ENCODE measurements at regions not wholly inside any gene's neighbourhood (a gene's known extent, or its start where the extent isn't known, plus 50 kb on each side); places are given as distances from the start of the nearest gene placed in this dataset.

DNA sequence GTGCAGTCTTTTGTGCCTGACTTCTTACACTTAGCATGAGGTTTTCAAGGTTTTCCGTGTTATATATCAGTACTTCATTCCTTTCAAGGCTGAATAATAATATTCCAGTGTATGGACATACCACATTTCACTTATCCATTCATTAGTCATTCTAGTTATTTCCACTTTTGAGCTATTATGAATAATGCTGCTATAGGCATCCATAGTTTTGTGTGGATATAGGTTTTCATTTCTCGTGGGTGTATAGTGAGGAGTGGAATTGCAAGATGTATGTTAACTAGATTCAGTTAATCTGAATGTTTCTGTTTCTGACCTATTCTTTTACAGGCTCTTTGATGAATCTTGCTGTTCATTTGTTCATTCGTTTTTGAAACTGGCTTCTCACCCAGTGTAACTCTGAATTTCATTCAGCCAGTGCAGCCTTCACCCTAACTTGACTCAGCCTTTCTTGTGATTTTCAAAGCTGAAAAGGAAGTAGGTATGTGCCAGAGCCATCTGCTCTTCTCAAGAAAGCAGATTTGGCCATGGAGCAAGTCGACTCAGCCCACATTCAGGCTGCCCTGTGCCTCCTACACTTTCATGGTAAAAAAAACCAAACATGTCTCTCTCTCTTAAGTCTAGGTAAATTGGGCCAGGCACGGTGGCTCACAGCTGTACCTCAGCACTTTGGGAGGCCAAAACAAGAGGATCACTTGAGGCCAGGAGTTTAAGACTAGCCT, 56.3 kb upstream of the NOCT start:
- CTCF ChIA-PET = no interaction called here
- H3K27me3 Mint-ChIP-seq = peaks cover 9% of the 10 kb centered on the region
- no peak overlapping the region for H3K27ac Mint-ChIP-seq
- intact Hi-C loops (cut with micrococcal nuclease) = no loop called here
- TF ChIP-seq, protein P1, sequence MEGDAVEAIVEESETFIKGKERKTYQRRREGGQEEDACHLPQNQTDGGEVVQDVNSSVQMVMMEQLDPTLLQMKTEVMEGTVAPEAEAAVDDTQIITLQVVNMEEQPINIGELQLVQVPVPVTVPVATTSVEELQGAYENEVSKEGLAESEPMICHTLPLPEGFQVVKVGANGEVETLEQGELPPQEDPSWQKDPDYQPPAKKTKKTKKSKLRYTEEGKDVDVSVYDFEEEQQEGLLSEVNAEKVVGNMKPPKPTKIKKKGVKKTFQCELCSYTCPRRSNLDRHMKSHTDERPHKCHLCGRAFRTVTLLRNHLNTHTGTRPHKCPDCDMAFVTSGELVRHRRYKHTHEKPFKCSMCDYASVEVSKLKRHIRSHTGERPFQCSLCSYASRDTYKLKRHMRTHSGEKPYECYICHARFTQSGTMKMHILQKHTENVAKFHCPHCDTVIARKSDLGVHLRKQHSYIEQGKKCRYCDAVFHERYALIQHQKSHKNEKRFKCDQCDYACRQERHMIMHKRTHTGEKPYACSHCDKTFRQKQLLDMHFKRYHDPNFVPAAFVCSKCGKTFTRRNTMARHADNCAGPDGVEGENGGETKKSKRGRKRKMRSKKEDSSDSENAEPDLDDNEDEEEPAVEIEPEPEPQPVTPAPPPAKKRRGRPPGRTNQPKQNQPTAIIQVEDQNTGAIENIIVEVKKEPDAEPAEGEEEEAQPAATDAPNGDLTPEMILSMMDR (IDR thresholded peaks at IDR 0.05) = no peak
- ATAC-seq (ENCODE audit: low read depth) (no peak), DNase-seq (no peak)
- no peak overlapping the region for H3K4me3 Mint-ChIP-seq
- no peaks in the 10 kb centered on the region for H3K4me1 Mint-ChIP-seq
- H3K36me3 Mint-ChIP-seq (ENCODE audit: low read depth) = no peaks in the 10 kb centered on the region
- H3K9me3 Mint-ChIP-seq = no peaks in the 10 kb centered on the region
- POLR2A ChIA-PET = no interaction called here

DNA sequence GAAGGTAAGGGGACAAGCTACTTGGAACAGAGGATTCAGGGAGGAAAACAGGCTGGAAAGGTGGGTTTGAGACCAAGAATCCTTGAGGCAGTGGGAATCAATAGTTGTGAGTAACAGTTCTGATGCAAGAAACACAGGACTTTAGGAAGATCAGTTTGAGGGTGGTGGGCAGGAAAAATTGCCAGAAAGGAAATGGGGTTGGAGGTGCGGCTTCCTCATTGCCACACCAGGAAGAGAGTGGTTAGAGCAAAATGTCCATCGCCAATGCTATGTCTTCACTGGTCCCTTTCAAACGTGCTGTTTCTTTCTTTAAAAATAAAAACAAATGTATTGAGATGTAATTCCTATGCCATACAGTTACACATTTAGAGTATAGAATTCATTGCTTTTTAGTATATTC, 57.1 kb upstream of the NOCT start:
- no peaks in the 10 kb centered on the region for H3K4me1 Mint-ChIP-seq
- H3K27me3 Mint-ChIP-seq = peaks cover 9% of the 10 kb centered on the region
- H3K36me3 Mint-ChIP-seq (ENCODE audit: low read depth) = no peaks in the 10 kb centered on the region
- intact Hi-C loops (cut with micrococcal nuclease) = no loop called here
- ChIA-PET CTCF (no interaction called here), POLR2A (no interaction called here)
- TF ChIP-seq, protein P1 (IDR thresholded peaks at IDR 0.05) = no peak
- H3K27ac Mint-ChIP-seq = no peak overlapping the region
- H3K9me3 Mint-ChIP-seq = no peaks in the 10 kb centered on the region
- no peak for DNase-seq
- no peak for ATAC-seq (ENCODE audit: low read depth)
- H3K4me3 Mint-ChIP-seq = no peak overlapping the region

DNA sequence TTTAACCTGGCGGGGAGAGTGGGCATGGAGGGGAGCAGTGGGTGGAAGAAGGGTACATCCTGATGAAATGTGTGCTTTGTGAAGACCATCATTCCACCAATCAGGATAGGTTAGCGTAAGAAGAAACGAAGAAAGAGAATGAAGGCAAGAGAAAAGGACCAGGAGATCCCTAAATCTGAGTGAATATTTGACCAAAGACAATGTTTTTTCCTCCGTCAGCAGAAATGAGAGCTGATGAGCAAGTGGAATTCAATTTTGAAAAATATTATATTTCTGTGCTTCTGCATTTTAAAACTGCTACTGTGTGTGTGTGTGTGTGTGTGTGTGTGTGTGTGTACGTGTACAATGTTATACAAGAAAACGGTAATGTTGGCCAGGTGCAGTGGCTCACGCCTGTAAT, 58.3 kb upstream of the NOCT start:
- H3K36me3 Mint-ChIP-seq (ENCODE audit: low read depth) = no peaks in the 10 kb centered on the region
- POLR2A ChIA-PET = no interaction called here
- ATAC-seq (ENCODE audit: low read depth) (no peak), DNase-seq (no peak)
- H3K4me1 Mint-ChIP-seq = no peaks in the 10 kb centered on the region
- CTCF ChIA-PET = no interaction called here
- TF ChIP-seq, protein P1 (IDR thresholded peaks at IDR 0.05) = no peak
- intact Hi-C loops (cut with micrococcal nuclease) = no loop called here
- H3K9me3 Mint-ChIP-seq = no peaks in the 10 kb centered on the region
- H3K4me3 Mint-ChIP-seq = no peak overlapping the region
- no peak overlapping the region for H3K27ac Mint-ChIP-seq
- H3K27me3 Mint-ChIP-seq = peaks cover 9% of the 10 kb centered on the region

DNA sequence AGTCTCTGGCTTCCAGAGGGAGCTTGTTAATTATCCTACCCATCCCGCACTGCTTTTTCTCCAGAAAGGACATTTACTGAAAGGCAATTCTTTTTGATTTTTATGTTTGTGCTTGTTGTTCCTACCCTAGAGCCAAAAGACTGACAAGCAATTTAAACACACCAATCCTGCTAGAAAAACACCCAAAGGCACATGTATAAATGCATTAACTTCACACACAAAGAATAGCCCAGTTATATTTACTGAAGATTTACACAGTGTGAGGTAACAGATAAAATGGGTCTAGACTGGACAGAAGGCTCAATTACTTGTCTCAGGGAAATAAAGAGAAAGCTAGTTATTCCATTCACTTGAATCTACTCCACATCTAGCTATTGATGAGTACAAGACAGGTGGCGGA, 61.2 kb upstream of the NOCT start:
- Mint-ChIP-seq H3K27me3 (peaks cover 9% of the 10 kb centered on the region), H3K4me1 (no peaks in the 10 kb centered on the region), H3K36me3 (ENCODE audit: low read depth) (no peaks in the 10 kb centered on the region), H3K9me3 (no peaks in the 10 kb centered on the region), H3K27ac (no peak overlapping the region), H3K4me3 (no peak overlapping the region)
- ATAC-seq (ENCODE audit: low read depth) (no peak), DNase-seq (no peak)
- TF ChIP-seq, protein P1 (IDR thresholded peaks at IDR 0.05) = no peak
- POLR2A ChIA-PET = no interaction called here
- CTCF ChIA-PET = no interaction called here
- intact Hi-C loops (cut with micrococcal nuclease) = no loop called here

DNA sequence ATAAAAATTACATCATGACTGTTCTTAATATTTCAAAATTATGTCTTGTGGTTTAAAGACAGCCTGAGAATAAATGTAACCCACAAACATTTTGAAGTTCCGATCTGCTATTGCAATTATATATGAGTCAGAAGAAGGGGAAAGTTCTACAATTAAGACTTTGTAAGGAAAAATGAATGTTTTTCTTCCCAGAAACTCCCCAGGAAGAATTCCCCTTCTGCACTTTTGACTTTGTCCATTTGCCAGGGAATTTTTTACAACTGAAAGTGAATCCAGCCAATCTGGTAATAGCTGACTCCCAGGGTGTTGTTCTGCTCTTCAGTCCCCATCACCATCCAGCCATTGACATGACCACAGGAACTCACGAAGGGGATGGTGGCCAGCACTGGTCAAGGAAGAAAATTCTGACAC, 61.6 kb upstream of the NOCT start:
- DNase-seq (no peak), ATAC-seq (ENCODE audit: low read depth) (no peak)
- intact Hi-C loops (cut with micrococcal nuclease) = no loop called here
- no peak overlapping the region for H3K27ac Mint-ChIP-seq
- H3K9me3 Mint-ChIP-seq = no peaks in the 10 kb centered on the region
- no peaks in the 10 kb centered on the region for H3K36me3 Mint-ChIP-seq (ENCODE audit: low read depth)
- H3K4me3 Mint-ChIP-seq = no peak overlapping the region
- TF ChIP-seq, protein P1 (IDR thresholded peaks at IDR 0.05) = no peak
- ChIA-PET POLR2A (no interaction called here), CTCF (no interaction called here)
- H3K4me1 Mint-ChIP-seq = no peaks in the 10 kb centered on the region
- H3K27me3 Mint-ChIP-seq = peaks cover 9% of the 10 kb centered on the region

Data from activated B cell treated with CpG ODN at 0.5 μM for 24 hours (primary cell).